GM19240 (cell line): ENCODE measurements at regions not wholly inside any gene's neighbourhood (a gene's known extent, or its start where the extent isn't known, plus 50 kb on each side); places are given as distances from the start of the nearest gene placed in this dataset.

Experiments used
- DNase-seq: peaks from one replicate; pipeline ENCODE4 v3.0.0; 2011; ENCODE audit warnings: low spot score; ENCODE audit not compliant: insufficient read length

GRCh38 chr5:169356811-169357210 is 55.9 kb upstream of the SLIT3 start:
- DNase-seq = no peak

- DNase-seq = no peak
Measured at GRCh38 chr5:169356181-169356580, 55.2 kb upstream of the SLIT3 start.

DNA sequence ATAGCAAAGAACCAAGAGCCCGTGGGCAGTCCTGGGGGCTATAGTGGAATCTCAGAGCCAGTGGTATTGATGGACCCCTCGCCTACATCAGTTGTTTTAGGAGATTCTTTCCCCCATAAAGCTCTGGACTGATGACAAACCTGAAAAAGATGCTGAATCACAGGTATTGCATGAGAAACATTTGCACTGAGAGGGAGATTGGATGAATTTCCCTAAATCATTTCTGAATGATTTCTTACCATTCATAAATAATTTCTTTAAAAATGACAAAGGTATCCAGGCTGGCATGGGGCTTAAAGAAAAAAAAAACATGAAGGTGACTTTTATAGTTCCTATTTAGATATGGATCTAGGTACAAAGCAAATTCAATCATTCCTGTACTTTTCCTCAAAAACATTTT is 54.0 kb upstream of the SLIT3 start:
- no peak for DNase-seq

- DNase-seq = no peak
Measured at GRCh38 chr5:169354263-169354662, 53.3 kb upstream of the SLIT3 start.

DNA sequence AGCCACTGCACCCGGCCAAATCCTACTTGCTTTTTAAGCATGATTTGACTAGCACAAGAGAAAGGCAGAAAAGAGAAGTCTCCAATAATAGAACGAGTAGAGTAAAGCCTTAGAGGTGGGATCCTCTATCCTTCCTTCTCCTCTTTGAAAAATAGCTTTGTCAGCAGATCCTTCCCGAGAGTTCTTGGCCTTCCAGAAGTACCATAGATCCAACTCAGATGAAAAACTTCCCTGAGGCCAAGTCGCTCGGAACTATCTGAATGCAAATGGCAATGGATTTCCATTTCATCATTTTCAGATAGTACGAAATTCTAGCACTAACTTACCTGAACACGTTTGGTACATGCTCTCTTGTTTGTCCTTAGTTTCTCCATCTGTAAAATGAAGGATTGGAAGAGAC is 52.0 kb upstream of the SLIT3 start:
- DNase-seq = no peak

DNA sequence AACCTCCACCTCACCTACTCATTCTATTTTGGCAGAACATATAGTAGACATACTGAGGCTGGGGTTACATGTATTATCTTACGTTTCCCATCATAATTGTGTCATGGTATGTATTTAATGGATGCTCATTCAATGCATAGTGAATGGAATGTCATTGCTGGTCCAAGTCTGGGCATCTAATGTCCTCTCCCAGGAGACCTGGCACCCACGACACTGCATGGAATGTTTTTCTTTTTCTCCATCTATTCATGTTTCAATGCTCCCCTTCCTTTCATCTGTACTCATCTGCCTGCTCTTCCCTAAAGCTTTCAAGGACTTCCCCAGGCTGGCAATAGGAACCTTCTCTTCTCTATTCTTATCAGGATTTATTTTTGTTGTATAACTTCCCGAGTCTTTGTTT is 50.8 kb upstream of the SLIT3 start:
- DNase-seq = no peak

DNA sequence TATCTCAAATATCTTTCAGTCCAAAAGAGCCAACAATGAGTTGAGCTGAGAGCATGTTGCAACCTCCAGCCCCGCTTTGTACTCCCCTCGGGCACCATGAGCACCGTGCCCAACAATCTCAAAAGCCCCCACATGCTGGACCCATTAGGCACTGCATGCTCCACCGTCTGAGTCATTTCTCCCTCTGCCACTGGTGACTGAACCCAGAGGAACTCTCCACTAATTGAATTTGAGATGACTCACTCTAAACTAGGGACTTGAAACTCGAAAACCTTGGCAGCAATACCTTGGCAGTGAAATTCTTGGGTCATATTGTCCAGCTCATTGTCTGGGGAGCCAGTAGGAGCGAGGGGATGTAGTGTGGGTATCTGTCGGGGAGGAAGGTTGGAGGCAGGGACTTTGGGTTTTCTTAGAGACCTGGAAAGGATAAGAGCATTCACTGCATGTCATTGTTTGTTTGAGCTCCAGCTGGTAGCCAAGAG is 49.9 kb upstream of the SLIT3 start:
- no peak for DNase-seq
